ENCODE measurements at regions not wholly inside any gene's neighbourhood (a gene's known extent, or its start where the extent isn't known, plus 50 kb on each side); places are given as distances from the start of the nearest gene placed in this dataset.

- no peak for DNase-seq (ENCODE audit: low read depth in 1 of 2, low spot score in 1 of 2)
Observed at GRCh38 chr1:42035205-42035829, 116.6 kb upstream of the HIVEP3 start.

GRCh38 chr1:42034426-42034825 lies 115.7 kb upstream of the HIVEP3 start:
- no peak for DNase-seq (ENCODE audit: low read depth in 1 of 2, low spot score in 1 of 2)

GRCh38 chr1:42033629-42034028 lies 114.9 kb upstream of the HIVEP3 start:
- no peak for DNase-seq (ENCODE audit: low read depth in 1 of 2, low spot score in 1 of 2)

DNA sequence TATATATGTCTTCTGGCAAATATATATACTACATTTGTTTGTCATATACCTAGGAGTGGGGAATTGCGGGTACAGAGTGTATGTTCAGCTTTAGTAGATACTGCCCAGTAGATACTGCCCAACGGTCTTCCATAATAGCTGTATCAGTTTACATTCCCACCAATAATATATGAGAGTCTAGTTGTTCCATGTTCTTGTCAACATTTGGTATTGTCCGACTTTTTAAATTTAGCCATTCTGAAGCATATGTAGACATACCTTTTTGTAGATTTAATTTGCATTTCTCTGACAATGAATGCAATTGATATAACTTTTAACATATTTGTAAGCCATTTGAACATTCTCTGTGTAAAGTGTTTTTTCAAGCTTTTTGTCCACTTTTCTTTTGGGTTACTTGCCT lies 99.0 kb upstream of the HIVEP3 start:
- no peak for DNase-seq (ENCODE audit: low read depth in 1 of 2, low spot score in 1 of 2)

- no peak for DNase-seq (ENCODE audit: low read depth in 1 of 2, low spot score in 1 of 2)
Observed at GRCh38 chr1:42017259-42017658, 98.5 kb upstream of the HIVEP3 start.

DNA sequence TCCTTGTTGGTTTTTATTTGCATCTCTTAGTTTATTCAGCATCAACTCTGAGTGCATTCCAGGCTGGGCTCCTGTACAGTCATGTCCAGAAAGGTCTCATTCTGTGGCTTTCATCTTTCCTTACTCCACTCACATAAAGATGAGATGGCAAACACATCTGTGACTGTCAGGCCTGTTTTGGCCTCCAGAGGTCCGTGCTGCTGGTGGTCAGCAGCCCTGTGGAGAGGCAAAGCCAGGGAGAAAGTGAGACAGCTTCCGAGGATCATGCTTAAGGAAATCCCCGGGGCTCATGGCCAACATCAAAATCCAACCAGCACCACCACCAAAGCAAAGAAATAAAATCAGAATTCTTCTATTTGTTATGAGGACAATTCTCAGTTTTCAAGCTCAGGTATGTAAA lies 96.1 kb upstream of the HIVEP3 start:
- DNase-seq (ENCODE audit: low read depth in 1 of 2, low spot score in 1 of 2), result no peak

- no peak for DNase-seq (ENCODE audit: low read depth in 1 of 2, low spot score in 1 of 2)
Observed at GRCh38 chr1:42013881-42014470, 95.3 kb upstream of the HIVEP3 start.

DNA sequence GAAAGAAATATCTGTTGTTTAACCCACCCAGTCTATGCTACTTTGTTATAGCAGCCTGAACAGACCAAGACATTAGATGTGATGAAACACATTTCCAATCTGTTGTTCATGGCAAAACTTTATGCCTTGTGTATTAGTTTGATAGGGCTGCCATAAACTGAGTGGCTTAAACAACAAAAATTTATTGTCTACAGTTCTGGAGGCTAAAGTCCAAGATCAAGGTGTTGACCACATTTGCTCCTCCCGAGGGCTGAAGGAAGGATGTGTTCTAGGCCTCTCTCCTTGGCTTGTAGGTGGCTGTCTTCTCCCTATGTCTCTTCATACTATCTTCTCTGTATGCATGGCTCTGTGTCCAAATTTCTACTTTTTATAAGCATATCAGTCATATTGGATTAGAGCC lies 94.1 kb upstream of the HIVEP3 start:
- DNase-seq (ENCODE audit: low read depth in 1 of 2, low spot score in 1 of 2), result no peak

DNA sequence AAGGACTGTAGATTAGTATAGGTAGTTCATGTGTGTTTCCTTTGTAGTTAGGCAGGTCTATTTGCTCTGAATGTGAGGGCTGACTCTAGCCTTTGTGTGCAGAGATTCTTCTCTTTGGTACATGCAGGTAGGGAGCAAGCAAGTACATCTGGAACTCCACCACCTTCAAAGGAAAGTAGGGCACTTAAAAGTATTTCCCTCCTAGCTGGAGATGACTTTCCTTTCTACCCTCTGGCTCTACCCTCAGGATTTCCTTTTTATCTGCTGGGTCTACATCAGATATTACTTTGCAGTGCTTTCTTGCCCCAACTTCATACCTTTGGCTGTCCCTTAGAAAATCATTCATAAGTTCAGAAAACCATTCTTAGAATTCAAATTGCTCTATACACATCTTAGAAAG lies 91.7 kb upstream of the HIVEP3 start:
- no peak for DNase-seq (ENCODE audit: low read depth in 1 of 2, low spot score in 1 of 2)

DNA sequence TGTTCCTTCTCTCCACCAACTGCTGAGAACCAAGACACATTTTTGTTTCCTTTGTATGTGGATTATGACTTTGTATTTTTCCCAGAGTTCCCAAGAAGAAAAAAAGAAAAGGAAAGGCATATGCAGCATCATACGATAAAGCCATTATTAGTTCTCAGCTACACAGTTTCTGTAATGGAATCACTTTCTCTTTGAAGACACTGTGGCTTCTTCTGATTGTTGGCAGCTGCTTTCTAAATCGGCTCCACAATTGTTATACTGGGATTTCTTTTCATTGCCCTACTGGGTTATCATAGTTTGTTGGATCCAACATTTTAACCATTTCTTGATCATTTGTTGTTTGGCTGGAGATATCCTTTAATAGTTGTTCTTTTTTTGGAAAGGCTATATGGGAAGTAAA lies 89.5 kb upstream of the HIVEP3 start:
- no peak for DNase-seq (ENCODE audit: low read depth in 1 of 2, low spot score in 1 of 2)

GRCh38 chr1:42006836-42007235 lies 88.1 kb upstream of the HIVEP3 start:
- DNase-seq (ENCODE audit: low read depth in 1 of 2, low spot score in 1 of 2), result no peak

- DNase-seq (ENCODE audit: low read depth in 1 of 2, low spot score in 1 of 2), result no peak
Observed at GRCh38 chr1:42006093-42006492, 87.4 kb upstream of the HIVEP3 start.

GRCh38 chr1:42005530-42005929 lies 86.8 kb upstream of the HIVEP3 start:
- DNase-seq (ENCODE audit: low read depth in 1 of 2, low spot score in 1 of 2), result no peak

- no peak for DNase-seq (ENCODE audit: low read depth in 1 of 2, low spot score in 1 of 2)
Observed at GRCh38 chr1:42004860-42005259, 86.1 kb upstream of the HIVEP3 start.

DNA sequence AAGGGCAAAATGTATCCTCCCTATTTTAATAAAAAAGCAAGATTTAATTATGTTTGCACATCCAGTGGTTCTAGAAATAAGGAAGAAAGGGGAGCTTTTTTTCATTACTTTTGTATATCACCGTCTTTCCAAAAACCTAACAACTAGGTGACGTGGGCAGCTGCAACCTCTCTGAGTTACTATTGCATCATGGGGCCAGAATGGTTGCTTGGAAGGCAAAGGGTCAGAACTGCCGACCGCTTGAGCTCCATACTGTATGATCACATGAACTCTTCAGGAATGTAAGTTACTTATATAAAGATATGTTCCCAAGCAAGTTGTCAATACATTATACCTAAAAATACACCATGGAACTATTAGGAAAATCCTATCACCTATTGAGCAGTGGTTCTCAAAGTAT lies 85.6 kb upstream of the HIVEP3 start:
- DNase-seq (ENCODE audit: low read depth in 1 of 2, low spot score in 1 of 2), result no peak

DNA sequence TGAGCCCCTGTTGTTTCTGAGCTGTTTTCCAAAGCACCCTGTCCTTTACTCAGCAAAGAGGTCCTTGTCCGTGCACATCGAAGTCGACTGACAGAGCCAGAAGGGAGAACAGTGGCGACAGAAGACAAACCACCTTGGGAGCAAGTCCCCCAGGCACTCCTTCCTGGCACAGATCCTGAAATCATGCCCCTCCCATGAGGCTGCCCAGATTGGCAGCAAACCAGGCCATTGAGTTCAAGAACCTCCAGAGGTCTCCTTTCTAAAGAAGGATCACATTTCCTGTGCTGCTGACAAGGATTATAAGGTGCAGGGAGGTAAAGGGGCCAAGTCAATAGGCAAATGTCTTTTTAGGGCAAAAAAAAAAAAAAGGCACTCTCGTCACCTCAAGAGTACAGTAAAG lies 84.7 kb upstream of the HIVEP3 start:
- DNase-seq (ENCODE audit: low read depth in 1 of 2, low spot score in 1 of 2), result no peak

- DNase-seq (ENCODE audit: low read depth in 1 of 2, low spot score in 1 of 2), result no peak
Observed at GRCh38 chr1:42002220-42002619, 83.5 kb upstream of the HIVEP3 start.

GRCh38 chr1:42000766-42001165 lies 82.0 kb upstream of the HIVEP3 start:
- DNase-seq (ENCODE audit: low read depth in 1 of 2, low spot score in 1 of 2), result no peak

DNA sequence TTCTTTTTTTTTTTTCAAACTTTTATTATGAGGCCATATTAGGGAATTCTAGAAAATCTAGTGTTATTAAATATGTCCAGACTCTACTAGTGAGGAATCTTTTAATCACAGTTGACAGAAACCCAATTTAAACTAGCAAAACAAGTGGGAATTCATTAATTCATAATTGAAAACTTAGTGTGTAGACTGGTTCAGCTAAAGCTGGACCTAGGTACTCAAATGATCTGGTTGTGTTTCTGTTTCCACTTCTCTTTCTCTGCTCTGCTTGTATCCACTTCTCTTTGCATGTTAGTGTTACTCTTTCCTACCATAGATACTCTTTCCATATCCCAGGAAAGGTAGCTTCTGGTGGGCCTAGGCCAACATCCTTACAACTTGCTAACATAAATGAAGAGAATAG lies 81.2 kb upstream of the HIVEP3 start:
- DNase-seq (ENCODE audit: low read depth in 1 of 2, low spot score in 1 of 2), result no peak

DNA sequence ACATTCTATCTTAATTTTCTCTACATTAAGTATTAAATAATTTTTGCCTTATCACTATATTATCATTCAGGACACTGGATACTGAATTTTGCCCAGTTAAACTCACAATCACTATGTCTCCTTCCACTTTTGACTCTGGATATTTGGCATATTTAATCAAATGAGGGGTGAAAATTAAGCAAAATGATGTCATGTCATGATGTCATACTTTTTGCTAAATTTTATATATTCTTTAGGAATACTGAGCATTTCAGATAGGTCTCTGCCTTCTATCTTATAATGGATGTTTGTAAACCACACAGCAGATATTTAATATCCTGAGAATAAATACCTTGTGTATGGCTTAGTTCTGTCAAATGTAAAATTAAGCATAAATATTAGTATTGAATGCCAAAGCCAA lies 79.5 kb upstream of the HIVEP3 start:
- no peak for DNase-seq (ENCODE audit: low read depth in 1 of 2, low spot score in 1 of 2)

- DNase-seq (ENCODE audit: low read depth in 1 of 2, low spot score in 1 of 2), result no peak
Observed at GRCh38 chr1:41997153-41997552, 78.4 kb upstream of the HIVEP3 start.

DNA sequence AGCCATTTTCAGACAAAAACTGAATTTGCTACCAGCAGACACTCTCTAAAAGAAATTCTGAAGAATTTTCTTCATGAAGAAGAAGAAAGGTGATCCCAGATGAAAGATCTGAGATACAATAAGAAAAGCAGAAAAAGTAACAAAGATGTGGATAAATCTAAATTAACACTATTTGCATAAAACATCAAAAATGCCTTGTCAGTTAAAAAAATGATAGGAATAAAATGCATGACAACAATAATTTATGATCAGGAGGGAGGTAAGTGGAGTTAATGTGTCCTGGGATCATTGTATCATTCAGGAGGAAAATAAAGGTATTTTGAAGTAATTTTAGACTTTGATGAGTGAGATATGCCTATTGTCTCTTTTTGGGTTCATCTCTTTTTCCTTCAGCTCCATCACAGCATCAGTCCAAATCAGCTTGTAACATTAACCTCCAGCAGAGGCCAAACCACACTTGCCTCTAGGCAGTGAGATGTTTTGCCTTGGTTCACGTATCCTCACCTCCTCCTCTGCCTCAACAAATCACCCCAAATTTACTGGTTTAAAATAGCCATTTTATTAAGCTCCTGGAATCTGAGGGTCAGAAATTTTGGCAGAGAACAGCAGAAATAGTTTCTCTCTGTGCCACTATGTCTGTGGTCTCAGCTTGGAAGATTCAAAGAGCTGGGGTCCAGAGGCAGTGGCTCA lies 76.9 kb upstream of the HIVEP3 start:
- DNase-seq (ENCODE audit: low read depth in 1 of 2, low spot score in 1 of 2), result no peak
